ENCODE measurements at regions not wholly inside any gene's neighbourhood (a gene's known extent, or its start where the extent isn't known, plus 50 kb on each side); places are given as distances from the start of the nearest gene placed in this dataset.

DNA sequence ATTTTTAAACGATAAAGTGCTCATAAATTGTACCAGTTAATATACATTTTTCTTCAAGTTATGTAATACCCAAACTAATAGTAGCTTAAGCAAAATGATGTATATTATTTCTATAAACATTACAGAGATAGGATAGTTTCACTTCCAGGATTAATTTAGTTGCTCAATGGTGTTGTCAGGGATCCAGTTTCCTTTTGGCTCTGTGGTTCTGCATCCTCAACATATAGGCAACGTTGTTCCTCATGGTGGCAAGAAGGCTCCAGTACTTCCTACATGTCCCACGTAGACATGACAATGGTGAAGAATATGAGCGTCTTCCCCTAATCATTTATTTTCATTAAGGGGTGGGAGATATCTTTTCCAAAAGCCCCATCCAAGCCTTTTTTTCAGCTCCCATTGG lies 60.7 kb upstream of the DCD start:
- DNase-seq = no peak

DNA sequence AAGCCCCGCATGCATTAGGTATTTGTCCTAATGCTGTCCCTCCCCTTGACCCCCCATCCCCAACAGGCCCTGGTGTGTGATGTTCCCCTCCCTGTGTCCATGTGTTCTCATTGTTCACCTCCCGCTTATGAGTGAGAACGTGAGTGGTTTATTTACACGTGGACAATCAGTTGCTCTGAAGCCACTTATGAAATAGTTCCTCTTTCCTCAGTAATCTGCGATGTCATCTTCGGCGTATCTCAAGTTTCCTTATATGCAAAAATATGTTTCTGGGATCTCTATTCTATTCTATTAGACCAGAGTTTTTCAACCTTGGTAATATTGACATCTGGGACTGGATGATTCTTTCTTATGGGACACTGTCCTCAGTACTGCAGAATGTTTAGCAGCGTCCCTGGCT lies 56.0 kb upstream of the DCD start:
- DNase-seq = no peak

DNA sequence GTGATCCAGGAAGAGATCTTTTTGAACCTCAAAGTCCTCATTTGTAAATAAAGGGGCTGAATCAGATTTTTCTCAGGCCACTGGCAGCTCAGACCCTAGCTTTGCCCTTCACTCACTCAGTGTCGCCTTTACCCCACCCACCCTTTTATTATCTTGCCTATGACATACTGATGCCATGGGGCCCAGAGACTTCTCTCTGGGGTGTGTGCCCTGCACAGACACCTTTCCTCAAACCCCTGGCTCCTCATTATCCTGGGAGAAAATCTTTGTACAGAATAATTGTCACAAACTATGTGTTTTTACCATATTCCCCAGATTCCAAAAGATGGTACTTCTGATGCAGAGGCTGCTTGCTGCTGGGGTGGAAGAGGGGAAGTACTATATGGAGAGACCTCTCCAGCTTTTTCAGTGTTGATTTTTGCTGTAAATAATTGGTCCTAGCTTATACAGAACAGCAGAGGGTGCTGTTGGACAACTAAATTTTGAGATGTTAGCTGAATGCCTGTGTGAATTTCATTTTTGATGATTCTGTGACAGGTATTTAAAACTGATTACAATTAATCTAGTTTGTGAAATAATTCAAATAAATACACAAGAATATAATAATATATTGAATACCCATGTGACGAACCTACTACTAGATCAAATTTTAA lies 53.9 kb upstream of the DCD start:
- peak; percentile 21 for DNase-seq

DNA sequence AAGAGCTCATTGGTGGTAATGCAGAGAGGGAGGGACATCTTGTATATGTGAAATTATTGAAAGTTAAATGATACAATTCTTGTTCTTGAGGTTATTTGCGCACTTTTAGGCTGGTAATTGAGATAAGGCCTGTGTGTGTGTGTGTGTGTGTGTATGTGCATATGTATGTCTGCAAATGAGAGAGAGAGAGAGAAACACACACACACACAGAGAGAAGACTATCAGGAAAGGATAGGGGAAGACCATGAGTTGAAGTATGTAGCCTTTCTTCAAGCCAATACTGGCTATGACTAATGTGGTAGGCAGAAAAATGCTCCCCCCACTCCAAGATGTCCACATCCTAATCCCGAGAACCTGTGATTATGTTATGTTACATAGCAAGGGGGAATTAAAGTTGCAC lies 52.7 kb upstream of the DCD start:
- no peak for DNase-seq

DNA sequence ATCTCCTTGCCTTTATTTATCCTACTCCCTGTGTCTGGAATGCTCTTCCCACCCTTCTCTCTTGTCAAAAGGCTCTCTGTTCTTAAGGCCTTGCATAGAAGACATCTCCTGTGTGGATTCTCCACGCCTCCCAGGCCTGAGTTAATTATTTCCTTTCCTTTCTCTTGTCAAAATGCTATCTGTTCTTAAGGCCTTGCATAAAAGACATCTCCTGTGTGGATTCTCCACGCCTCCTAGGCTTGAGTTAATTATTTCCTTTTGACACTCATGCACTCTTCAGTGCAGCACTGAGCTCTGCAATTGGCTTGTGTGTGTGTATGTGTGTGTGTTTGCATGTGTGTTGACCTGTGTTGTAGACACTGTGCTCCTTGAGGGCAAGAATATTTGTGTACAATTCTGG lies 52.1 kb upstream of the DCD start:
- no peak for DNase-seq

Data from NCI-H748 treated with DMSO at 0.1 percent for 48 hours (cell line).